ENCODE measurements at regions not wholly inside any gene's neighbourhood (a gene's known extent, or its start where the extent isn't known, plus 50 kb on each side); places are given as distances from the start of the nearest gene placed in this dataset.

DNA sequence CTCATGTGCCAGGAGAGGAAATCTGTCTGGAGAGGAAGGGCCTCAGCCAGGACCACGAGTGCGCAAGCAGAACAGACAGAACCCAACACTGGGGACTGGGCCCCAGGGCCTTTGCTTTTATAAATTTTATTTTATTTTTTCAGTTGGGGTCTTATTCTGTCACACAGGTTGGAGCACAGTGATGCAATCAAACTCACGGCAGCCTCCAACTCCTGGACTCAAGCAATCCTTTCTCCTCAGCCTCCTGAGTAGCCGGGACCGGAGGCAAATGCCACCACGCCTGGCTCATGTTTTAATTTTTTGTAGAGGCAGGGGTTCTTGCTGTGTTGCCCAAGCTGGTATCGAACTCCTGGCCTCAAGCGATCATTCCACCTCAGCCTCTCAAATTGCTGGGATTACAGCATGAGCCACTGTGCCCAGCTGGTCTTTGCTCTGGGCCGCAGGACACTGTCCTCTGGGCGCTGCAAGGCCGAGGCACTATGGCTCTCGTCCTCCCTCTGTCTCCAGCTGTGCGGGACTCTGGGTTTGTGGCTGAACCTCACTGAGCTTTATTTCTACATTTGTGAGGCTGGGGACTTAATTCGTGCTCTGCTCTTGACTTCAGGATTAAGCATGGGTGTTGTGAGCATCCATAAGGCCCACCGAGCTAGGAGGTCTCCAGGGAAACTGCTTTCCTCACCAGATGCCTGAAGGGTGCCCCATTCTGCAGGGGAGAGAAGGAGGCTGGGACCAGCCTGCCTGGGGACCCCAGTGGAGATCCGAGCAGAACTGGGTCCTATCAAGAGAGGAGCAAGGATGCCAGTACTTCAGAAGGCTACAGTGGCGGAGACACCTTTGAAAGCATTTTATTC lies 144.2 kb upstream of the VSTM2B start:
- TF ChIP-seq, protein P1, sequence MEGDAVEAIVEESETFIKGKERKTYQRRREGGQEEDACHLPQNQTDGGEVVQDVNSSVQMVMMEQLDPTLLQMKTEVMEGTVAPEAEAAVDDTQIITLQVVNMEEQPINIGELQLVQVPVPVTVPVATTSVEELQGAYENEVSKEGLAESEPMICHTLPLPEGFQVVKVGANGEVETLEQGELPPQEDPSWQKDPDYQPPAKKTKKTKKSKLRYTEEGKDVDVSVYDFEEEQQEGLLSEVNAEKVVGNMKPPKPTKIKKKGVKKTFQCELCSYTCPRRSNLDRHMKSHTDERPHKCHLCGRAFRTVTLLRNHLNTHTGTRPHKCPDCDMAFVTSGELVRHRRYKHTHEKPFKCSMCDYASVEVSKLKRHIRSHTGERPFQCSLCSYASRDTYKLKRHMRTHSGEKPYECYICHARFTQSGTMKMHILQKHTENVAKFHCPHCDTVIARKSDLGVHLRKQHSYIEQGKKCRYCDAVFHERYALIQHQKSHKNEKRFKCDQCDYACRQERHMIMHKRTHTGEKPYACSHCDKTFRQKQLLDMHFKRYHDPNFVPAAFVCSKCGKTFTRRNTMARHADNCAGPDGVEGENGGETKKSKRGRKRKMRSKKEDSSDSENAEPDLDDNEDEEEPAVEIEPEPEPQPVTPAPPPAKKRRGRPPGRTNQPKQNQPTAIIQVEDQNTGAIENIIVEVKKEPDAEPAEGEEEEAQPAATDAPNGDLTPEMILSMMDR (IDR thresholded peaks at IDR 0.05; ENCODE audit: low read length, missing control alignments): no peak
- no peak overlapping the region for H3K4me3 ChIP-seq (replicated peaks; ENCODE audit: low read depth, low read length)
- no peak for DNase-seq (ENCODE audit: low read depth)

DNA sequence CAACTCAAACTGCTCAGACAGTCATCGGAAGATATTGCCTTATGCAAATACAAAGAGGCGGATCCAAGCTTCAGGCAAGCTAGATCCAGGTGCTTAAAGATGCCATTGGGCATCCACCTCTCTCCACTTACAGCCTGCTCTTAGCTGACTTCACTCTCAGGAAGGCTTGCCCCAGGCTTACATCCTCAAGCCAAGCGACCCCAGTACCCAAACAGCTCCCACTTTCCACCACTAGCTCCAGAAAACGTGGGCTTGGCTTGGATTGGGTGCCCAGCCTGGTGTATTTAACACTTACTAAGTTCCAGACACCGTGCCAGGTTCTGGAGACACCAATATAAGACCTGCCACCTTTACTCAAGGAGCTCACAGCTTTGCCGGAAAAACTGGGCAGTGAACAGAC lies 142.1 kb upstream of the VSTM2B start:
- no peak overlapping the region for H3K4me3 ChIP-seq (replicated peaks; ENCODE audit: low read depth, low read length)
- no peak for DNase-seq (ENCODE audit: low read depth)
- TF ChIP-seq, protein P1 (IDR thresholded peaks at IDR 0.05; ENCODE audit: low read length, missing control alignments): no peak

GRCh38 chr19:29384656-29385055 lies 141.1 kb upstream of the VSTM2B start:
- DNase-seq (ENCODE audit: low read depth): no peak
- H3K4me3 ChIP-seq (replicated peaks; ENCODE audit: low read depth, low read length): no peak overlapping the region
- TF ChIP-seq, protein P1 (IDR thresholded peaks at IDR 0.05; ENCODE audit: low read length, missing control alignments): no peak

- TF ChIP-seq, protein P1 (IDR thresholded peaks at IDR 0.05; ENCODE audit: low read length, missing control alignments): no peak
- no peak overlapping the region for H3K4me3 ChIP-seq (replicated peaks; ENCODE audit: low read depth, low read length)
- DNase-seq (ENCODE audit: low read depth): no peak
These were observed 140.5 kb upstream of the VSTM2B start for GRCh38 chr19:29385191-29385795.

- DNase-seq (ENCODE audit: low read depth): no peak
- H3K4me3 ChIP-seq (replicated peaks; ENCODE audit: low read depth, low read length): no peak overlapping the region
- TF ChIP-seq, protein P1 (IDR thresholded peaks at IDR 0.05; ENCODE audit: low read length, missing control alignments): no peak
These were observed 138.8 kb upstream of the VSTM2B start for GRCh38 chr19:29386970-29387369.

GRCh38 chr19:29387586-29387985 lies 138.2 kb upstream of the VSTM2B start:
- no peak overlapping the region for H3K4me3 ChIP-seq (replicated peaks; ENCODE audit: low read depth, low read length)
- TF ChIP-seq, protein P1 (IDR thresholded peaks at IDR 0.05; ENCODE audit: low read length, missing control alignments): no peak
- DNase-seq (ENCODE audit: low read depth): no peak

Measured in fibroblast of pulmonary artery (primary cell).